ENCODE measurements at regions not wholly inside any gene's neighbourhood (a gene's known extent, or its start where the extent isn't known, plus 50 kb on each side); places are given as distances from the start of the nearest gene placed in this dataset.

- DNase-seq = no peak
These were observed 88.8 kb upstream of the PLEKHG7 start for GRCh38 chr12:92614001-92614400.

GRCh38 chr12:92612611-92613010 lies 90.2 kb upstream of the PLEKHG7 start:
- DNase-seq = no peak

- DNase-seq = peak in 1 of 2 donors; percentile 46
These were observed 94.4 kb upstream of the PLEKHG7 start for GRCh38 chr12:92608151-92609091.

GRCh38 chr12:92606956-92607355 lies 95.8 kb upstream of the PLEKHG7 start:
- no peak for DNase-seq

GRCh38 chr12:92605621-92606170 lies 97.1 kb upstream of the PLEKHG7 start:
- no peak for DNase-seq

- DNase-seq = no peak
These were observed 98.0 kb upstream of the PLEKHG7 start for GRCh38 chr12:92604786-92605185.

GRCh38 chr12:92603741-92604432 lies 98.9 kb upstream of the PLEKHG7 start:
- DNase-seq = no peak

GRCh38 chr12:92602930-92603623 lies 99.7 kb upstream of the PLEKHG7 start:
- DNase-seq = no peak

GRCh38 chr12:92602476-92602875 lies 100.3 kb upstream of the PLEKHG7 start:
- DNase-seq = no peak

- no peak for DNase-seq
These were observed 101.1 kb upstream of the PLEKHG7 start for GRCh38 chr12:92601680-92602079.

- no peak for DNase-seq
These were observed 101.6 kb upstream of the PLEKHG7 start for GRCh38 chr12:92601176-92601575.

- DNase-seq = no peak
These were observed 102.7 kb upstream of the PLEKHG7 start for GRCh38 chr12:92600052-92600451.

- no peak for DNase-seq
These were observed 104.8 kb upstream of the PLEKHG7 start for GRCh38 chr12:92597997-92598396.

GRCh38 chr12:92597118-92597517 lies 105.7 kb upstream of the PLEKHG7 start:
- DNase-seq = no peak

GRCh38 chr12:92596383-92596782 lies 106.4 kb upstream of the PLEKHG7 start:
- DNase-seq = no peak

GRCh38 chr12:92595663-92596062 lies 107.1 kb upstream of the PLEKHG7 start:
- no peak for DNase-seq

- peak; percentile 93 to 94 for DNase-seq
These were observed 108.9 kb upstream of the PLEKHG7 start for GRCh38 chr12:92593734-92594402.

GRCh38 chr12:92585115-92585727 lies 117.6 kb upstream of the PLEKHG7 start:
- DNase-seq = no peak

- DNase-seq = no peak
These were observed 118.9 kb upstream of the PLEKHG7 start for GRCh38 chr12:92583910-92584309.

- no peak for DNase-seq
These were observed 119.9 kb upstream of the PLEKHG7 start for GRCh38 chr12:92582893-92583292.

- DNase-seq = no peak
These were observed 120.3 kb upstream of the PLEKHG7 start for GRCh38 chr12:92582475-92582874.

GRCh38 chr12:92581604-92582003 lies 121.2 kb upstream of the PLEKHG7 start:
- DNase-seq = no peak

Data from CD4-positive, alpha-beta T cell treated with Interferon alpha-2 for 1 hour (primary cell).